ENCODE measurements at regions not wholly inside any gene's neighbourhood (a gene's known extent, or its start where the extent isn't known, plus 50 kb on each side); places are given as distances from the start of the nearest gene placed in this dataset.

- H3K4me1 ChIP-seq (ENCODE audit: control insufficient read depth in 1 of 2, insufficient read depth in 2 of 2, low read length in 2 of 2): no peaks in the 10 kb centered on the region
- POLR2A ChIA-PET: no interaction called here
- H3K27me3 ChIP-seq (ENCODE audit: insufficient read depth, low read length): no peaks in the 10 kb centered on the region
- intact Hi-C loops (cut with micrococcal nuclease): no loop called here
- no peak for DNase-seq (ENCODE audit: low read depth, low spot score)
- no peaks in the 10 kb centered on the region for H3K9me3 ChIP-seq (ENCODE audit: control insufficient read depth in 1 of 2, insufficient read depth in 1 of 2, low read depth in 1 of 2, low read length in 2 of 2)
- no peak overlapping the region for H3K4me2 ChIP-seq (ENCODE audit: low read length)
- H3K4me3 ChIP-seq (replicated peaks in 1 of 2; ENCODE audit: low read depth in 1 of 2, low read length in 2 of 2): no peak overlapping the region
- no peak overlapping the region for H3K9ac ChIP-seq (ENCODE audit: low read length)
- H4K20me1 ChIP-seq (ENCODE audit: insufficient read depth): no peaks in the 10 kb centered on the region
- ATAC-seq: no peak
- RAD21 ChIA-PET (ENCODE audit: low non-redundant PET in 1 of 2, low total read pairs in 2 of 2, uncharacterized antibody in 2 of 2, unreplicated experiment in 2 of 2): no interaction called here
- no peak overlapping the region for H3K27ac ChIP-seq (ENCODE audit: low read depth, low read length)
- TF ChIP-seq SP1 (IDR thresholded peaks at IDR 0.05; ENCODE audit: low read depth) (no peak), YY1 (IDR thresholded peaks at IDR 0.05; ENCODE audit: extremely low read depth, insufficient replicate concordance, low read depth, low read length) (no peak), EGR1 (IDR thresholded peaks at IDR 0.05; ENCODE audit: low read depth) (no peak), CEBPB (IDR thresholded peaks at IDR 0.05; ENCODE audit: low read depth) (no peak), ZBTB33 (IDR thresholded peaks at IDR 0.05; ENCODE audit: extremely low read depth, insufficient replicate concordance, low read length) (no peak), ZNF274 (IDR thresholded peaks at IDR 0.05; ENCODE audit: low read depth, low read length) (no peak), CBX3 (IDR thresholded peaks at IDR 0.05; ENCODE audit: low read depth) (no peak), JUND (IDR thresholded peaks at IDR 0.05) (no peak), TCF7L2 (IDR thresholded peaks at IDR 0.05; ENCODE audit: borderline replicate concordance, extremely low read depth, insufficient read depth, insufficient read length) (no peak), SRF (IDR thresholded peaks at IDR 0.05; ENCODE audit: low read depth) (no peak), FOSL1 (IDR thresholded peaks at IDR 0.05; ENCODE audit: low read depth) (no peak), POLR2AphosphoS5 (IDR thresholded peaks at IDR 0.05; ENCODE audit: low read depth, low read length) (no peak), MAX (IDR thresholded peaks at IDR 0.05) (no peak), SIN3A (IDR thresholded peaks at IDR 0.05; ENCODE audit: low read depth) (no peak)
- TF ChIP-seq, protein P1, sequence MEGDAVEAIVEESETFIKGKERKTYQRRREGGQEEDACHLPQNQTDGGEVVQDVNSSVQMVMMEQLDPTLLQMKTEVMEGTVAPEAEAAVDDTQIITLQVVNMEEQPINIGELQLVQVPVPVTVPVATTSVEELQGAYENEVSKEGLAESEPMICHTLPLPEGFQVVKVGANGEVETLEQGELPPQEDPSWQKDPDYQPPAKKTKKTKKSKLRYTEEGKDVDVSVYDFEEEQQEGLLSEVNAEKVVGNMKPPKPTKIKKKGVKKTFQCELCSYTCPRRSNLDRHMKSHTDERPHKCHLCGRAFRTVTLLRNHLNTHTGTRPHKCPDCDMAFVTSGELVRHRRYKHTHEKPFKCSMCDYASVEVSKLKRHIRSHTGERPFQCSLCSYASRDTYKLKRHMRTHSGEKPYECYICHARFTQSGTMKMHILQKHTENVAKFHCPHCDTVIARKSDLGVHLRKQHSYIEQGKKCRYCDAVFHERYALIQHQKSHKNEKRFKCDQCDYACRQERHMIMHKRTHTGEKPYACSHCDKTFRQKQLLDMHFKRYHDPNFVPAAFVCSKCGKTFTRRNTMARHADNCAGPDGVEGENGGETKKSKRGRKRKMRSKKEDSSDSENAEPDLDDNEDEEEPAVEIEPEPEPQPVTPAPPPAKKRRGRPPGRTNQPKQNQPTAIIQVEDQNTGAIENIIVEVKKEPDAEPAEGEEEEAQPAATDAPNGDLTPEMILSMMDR (IDR thresholded peaks at IDR 0.05 in 2 of 3, conservative IDR thresholded peaks at IDR 0.05 in 1 of 3; ENCODE audit: borderline replicate concordance in 1 of 3, insufficient read depth in 1 of 3, low read depth in 2 of 3, low read length in 2 of 3): no peak
- BruUV-seq (replicated peaks): no TSS peak
- H3K79me2 ChIP-seq (ENCODE audit: insufficient read depth, low read length): no peaks in the 10 kb centered on the region
- no peaks in the 10 kb centered on the region for H3K9me2 ChIP-seq (ENCODE audit: insufficient read depth)
- CTCF ChIA-PET: no interaction called here
- no peak overlapping the region for H2AFZ ChIP-seq (ENCODE audit: low read depth, low read length, poor library complexity, severe bottlenecking)
- H3K36me3 ChIP-seq (ENCODE audit: control insufficient read depth in 1 of 2, insufficient read depth in 2 of 2, low read length in 2 of 2): no peaks in the 10 kb centered on the region
Measured at GRCh38 chrX:13147733-13148132, 103.3 kb upstream of the FAM9C start.

All from HCT116 (cell line).